ENCODE measurements at regions not wholly inside any gene's neighbourhood (a gene's known extent, or its start where the extent isn't known, plus 50 kb on each side); places are given as distances from the start of the nearest gene placed in this dataset.
A peak's percentile ranks its signal among the peaks of the same experiment; 100 is the strongest.

DNA sequence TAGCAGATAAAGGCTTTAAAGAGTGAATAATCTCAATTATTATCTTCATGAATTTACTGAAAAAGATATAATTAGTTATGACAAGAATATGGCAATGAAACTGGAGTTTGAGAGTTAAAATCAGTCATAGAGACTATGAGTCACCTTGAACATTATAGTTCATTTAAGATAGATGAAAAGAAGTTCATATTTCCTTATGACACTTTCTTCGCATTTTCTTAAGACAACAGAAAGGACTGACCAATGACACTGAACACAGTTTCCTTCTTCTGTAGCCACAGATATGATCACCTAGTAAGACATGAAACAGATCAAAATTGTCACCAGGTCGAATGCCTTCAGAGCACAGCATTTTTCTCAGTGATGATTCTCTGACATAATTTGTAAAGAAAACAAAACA lies 202.1 kb downstream of the KLF12 start:
- no peaks in the 10 kb centered on the region for H3K4me1 ChIP-seq (ENCODE audit: insufficient read depth, low read length)
- H3K9ac ChIP-seq (ENCODE audit: low read length): no peak overlapping the region
- H3K4me3 ChIP-seq (ENCODE audit: low read depth in 1 of 2, low read length in 2 of 2): no peak overlapping the region
- H3K27me3 ChIP-seq (ENCODE audit: control insufficient read depth in 1 of 2, insufficient read depth in 2 of 2, low read length in 2 of 2): no peaks in the 10 kb centered on the region
- no peaks in the 10 kb centered on the region for H3K36me3 ChIP-seq (ENCODE audit: insufficient read depth, low read length)
- H3K9me3 ChIP-seq (ENCODE audit: low read length): no peaks in the 10 kb centered on the region
- H3K27ac ChIP-seq (ENCODE audit: low read depth, low read length): no peak overlapping the region

DNA sequence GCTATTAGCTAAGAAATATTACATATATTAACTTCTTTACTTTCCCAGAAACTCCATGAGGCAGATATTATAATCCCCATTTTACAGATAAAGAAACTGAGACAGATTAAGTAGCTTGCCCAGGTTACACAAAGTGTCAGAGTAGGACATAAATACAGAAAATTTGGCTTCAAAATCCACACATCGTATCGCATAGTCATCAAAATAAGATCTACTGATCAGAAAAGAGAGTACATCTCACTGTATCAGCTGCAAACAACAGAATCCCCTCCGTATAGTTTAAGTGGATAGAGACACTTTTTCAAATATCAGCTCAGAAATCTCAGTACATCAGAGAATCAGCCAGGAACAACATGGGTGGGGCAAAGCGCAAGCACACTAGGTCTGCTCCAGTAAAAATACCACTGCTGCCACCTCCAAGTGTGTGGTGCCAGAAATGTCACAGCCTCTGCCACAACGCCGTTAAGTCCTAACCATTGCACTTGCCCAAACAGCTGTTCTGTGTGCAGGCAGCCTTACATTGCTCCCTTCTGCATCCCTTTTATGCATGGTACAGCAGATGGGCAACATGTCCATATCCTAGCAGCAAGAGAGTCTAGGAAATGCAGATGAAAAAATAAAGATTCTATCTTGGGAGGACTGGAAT lies 204.8 kb downstream of the KLF12 start:
- Histone ChIP-seq H3K4me1 (ENCODE audit: insufficient read depth, low read length) (no peaks in the 10 kb centered on the region), H3K27me3 (ENCODE audit: control insufficient read depth in 1 of 2, insufficient read depth in 2 of 2, low read length in 2 of 2) (no peaks in the 10 kb centered on the region), H3K9me3 (ENCODE audit: low read length) (no peaks in the 10 kb centered on the region), H3K4me3 (ENCODE audit: low read depth in 1 of 2, low read length in 2 of 2) (no peak overlapping the region), H3K9ac (ENCODE audit: low read length) (no peak overlapping the region), H3K36me3 (ENCODE audit: insufficient read depth, low read length) (no peaks in the 10 kb centered on the region), H3K27ac (ENCODE audit: low read depth, low read length) (no peak overlapping the region)

DNA sequence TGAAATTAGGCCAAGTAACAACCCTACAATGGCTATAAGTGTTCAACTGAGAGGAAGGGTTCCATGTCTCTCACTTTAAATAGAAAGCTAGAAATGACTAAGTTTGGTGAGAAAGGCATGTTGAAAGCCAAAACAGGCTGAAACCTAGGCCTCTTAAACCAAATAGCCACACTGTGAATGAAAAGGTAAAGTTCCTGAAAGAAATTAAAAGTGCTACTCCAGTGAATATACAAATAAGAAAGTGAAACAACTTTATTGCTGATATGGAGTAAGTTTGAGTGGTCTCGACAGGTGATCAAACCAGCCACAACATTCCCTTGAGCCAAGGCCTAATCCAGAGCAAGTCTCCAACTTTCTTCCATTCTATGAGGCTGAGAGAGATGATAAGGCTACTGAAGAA lies 209.6 kb downstream of the KLF12 start:
- no peaks in the 10 kb centered on the region for H3K4me1 ChIP-seq (ENCODE audit: insufficient read depth, low read length)
- no peaks in the 10 kb centered on the region for H3K27me3 ChIP-seq (ENCODE audit: control insufficient read depth in 1 of 2, insufficient read depth in 2 of 2, low read length in 2 of 2)
- H3K9ac ChIP-seq (ENCODE audit: low read length): no peak overlapping the region
- H3K9me3 ChIP-seq (ENCODE audit: low read length): no peaks in the 10 kb centered on the region
- H3K27ac ChIP-seq (ENCODE audit: low read depth, low read length): no peak overlapping the region
- no peak overlapping the region for H3K4me3 ChIP-seq (ENCODE audit: low read depth in 1 of 2, low read length in 2 of 2)
- H3K36me3 ChIP-seq (ENCODE audit: insufficient read depth, low read length): no peaks in the 10 kb centered on the region

DNA sequence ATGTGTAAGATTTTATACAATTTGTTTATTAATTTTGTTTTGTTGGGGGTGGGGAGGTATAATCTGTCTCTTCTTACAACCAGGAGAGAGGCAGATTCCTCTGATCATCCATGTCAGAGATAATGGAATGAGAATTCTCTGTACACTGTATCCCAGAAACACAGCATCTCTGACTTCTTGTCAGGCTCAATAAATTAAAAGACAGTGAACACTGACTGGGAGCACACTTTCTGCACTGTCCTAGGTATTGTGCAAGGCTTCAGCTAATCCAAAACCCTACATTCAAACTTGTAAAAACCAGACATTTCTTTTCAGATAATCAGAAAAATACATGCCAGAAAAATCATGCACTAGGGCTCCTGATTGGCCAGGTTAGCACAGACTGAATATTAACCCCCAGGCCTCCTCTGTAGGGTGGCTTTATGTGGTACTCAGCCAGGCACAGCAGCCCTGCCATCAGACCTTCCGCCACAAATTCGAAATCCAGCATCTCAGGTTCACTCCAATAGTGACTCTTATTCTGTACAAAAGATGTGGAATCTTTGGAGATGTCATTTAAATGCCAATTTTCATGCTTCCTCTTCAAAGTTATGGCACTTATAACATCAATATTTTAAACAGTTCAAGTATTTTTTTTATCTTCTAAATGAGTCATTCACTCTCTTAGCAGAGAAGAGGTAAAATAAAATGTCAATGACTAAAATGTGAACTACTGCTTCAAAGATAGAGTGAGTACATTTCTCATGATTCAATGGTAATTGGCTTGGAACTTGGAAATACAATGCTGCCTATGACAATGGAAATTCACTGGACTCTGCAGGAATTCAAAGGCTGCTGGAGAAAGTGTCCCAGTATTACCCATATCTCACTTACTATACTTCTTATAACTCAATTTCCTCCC lies 211.5 kb downstream of the KLF12 start:
- H3K36me3 ChIP-seq (ENCODE audit: insufficient read depth, low read length): no peaks in the 10 kb centered on the region
- no peak overlapping the region for H3K4me3 ChIP-seq (ENCODE audit: low read depth in 1 of 2, low read length in 2 of 2)
- no peaks in the 10 kb centered on the region for H3K9me3 ChIP-seq (ENCODE audit: low read length)
- H3K27me3 ChIP-seq (ENCODE audit: control insufficient read depth in 1 of 2, insufficient read depth in 2 of 2, low read length in 2 of 2): no peaks in the 10 kb centered on the region
- H3K4me1 ChIP-seq (ENCODE audit: insufficient read depth, low read length): no peaks in the 10 kb centered on the region
- H3K27ac ChIP-seq (ENCODE audit: low read depth, low read length): no peak overlapping the region
- no peak overlapping the region for H3K9ac ChIP-seq (ENCODE audit: low read length)

DNA sequence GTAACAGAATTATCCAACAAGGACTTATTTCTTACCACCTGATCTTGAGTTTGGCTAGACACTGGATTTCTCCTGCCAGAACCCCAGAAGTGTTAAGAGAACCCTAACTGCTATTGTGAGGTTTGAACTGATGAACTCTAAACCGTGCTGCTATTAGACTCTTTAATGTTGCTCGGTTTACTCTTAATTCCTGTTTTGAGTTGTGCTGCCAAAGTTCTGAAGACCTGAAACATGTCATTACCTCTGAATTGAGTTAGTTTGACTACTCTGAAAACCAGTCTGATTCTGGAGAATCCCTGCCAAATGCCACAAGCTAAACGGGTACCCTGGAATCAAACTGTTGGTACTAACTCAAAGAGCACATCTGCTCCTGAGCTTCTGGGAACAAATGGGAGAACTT lies 215.5 kb downstream of the KLF12 start:
- Histone ChIP-seq H3K4me1 (ENCODE audit: insufficient read depth, low read length) (peaks cover 11% of the 10 kb centered on the region), H3K36me3 (ENCODE audit: insufficient read depth, low read length) (no peaks in the 10 kb centered on the region), H3K9ac (ENCODE audit: low read length) (no peak overlapping the region), H3K27ac (ENCODE audit: low read depth, low read length) (no peak overlapping the region), H3K4me3 (ENCODE audit: low read depth in 1 of 2, low read length in 2 of 2) (no peak overlapping the region), H3K27me3 (ENCODE audit: control insufficient read depth in 1 of 2, insufficient read depth in 2 of 2, low read length in 2 of 2) (no peaks in the 10 kb centered on the region), H3K9me3 (ENCODE audit: low read length) (no peaks in the 10 kb centered on the region)

DNA sequence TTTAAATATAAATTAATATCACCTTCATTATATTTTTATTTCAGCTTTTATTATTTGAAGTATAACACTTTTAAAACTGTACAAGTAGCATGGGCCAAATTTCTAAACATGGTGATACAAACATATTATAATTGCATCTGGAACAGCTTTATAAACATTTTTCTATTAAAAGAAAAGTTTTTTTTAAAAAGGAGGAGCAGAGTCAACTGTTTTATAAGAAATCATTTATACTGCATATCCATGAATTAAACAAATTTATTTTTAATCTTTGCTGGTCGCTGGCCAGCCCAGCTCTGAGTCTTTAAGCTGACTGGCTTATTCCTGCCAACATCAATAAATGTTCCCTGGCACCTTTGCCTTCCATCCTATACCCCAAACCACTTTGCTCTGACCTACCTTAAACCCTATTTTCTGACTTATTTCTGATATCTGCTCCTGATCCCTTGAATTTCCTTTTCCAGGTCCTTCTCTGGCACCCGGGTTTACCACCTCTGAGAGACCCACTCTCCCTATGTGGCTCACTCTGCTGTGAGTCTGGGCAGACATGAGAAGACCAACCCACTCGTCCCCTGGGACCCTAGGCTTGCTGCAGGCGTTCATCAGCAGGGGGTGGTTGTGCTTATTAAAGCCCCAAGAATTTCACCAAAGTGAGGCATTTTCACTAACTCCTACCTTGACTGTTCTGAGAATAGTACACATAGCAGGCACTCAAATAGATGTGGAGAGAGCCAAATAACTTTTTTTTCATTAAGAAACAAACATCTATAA lies 220.3 kb downstream of the KLF12 start:
- Histone ChIP-seq H3K9me3 (ENCODE audit: low read length) (no peaks in the 10 kb centered on the region), H3K27me3 (ENCODE audit: control insufficient read depth in 1 of 2, insufficient read depth in 2 of 2, low read length in 2 of 2) (no peaks in the 10 kb centered on the region), H3K9ac (ENCODE audit: low read length) (no peak overlapping the region), H3K4me1 (ENCODE audit: insufficient read depth, low read length) (peaks cover 31% of the 10 kb centered on the region), H3K27ac (ENCODE audit: low read depth, low read length) (peak overlapping the region; percentile 60), H3K4me3 (ENCODE audit: low read depth in 1 of 2, low read length in 2 of 2) (no peak overlapping the region), H3K36me3 (ENCODE audit: insufficient read depth, low read length) (no peaks in the 10 kb centered on the region)

DNA sequence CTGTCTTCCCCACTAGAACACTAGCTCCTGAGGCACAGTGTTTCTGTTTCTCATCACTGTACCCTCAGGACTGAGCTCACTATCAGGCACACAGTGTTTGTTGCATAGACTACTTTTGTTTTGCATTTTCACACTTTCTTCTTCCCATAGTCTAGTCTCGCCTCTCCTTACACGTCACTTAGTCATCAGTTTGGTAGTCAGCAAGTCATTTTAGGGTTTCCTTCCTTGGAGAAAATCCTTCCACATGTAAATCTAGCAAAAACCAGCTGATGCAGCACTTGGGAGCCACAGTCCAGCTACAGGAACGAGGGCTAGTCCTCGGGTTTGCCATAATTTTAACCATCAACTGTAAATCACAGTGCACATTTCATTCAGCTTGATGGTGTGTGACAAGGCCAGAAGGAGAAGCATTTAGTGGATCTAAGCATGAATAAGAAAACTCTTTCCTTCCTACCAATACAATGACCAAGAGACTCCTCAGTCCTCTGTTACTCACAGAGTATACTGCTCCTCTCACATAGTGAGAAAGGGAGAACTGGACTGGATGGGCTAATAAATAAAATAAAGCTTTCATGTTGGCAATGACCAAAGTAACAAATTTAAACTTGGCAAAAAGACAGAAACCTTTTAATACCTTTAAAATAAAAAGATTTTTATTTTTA lies 221.0 kb downstream of the KLF12 start:
- H3K27me3 ChIP-seq (ENCODE audit: control insufficient read depth in 1 of 2, insufficient read depth in 2 of 2, low read length in 2 of 2): no peaks in the 10 kb centered on the region
- H3K4me1 ChIP-seq (ENCODE audit: insufficient read depth, low read length): peaks cover 31% of the 10 kb centered on the region
- H3K4me3 ChIP-seq (ENCODE audit: low read depth in 1 of 2, low read length in 2 of 2): peak overlapping the region in 1 of 2 donors; percentile 1
- H3K27ac ChIP-seq (ENCODE audit: low read depth, low read length): peak overlapping the region; percentile 45
- H3K9ac ChIP-seq (ENCODE audit: low read length): no peak overlapping the region
- no peaks in the 10 kb centered on the region for H3K9me3 ChIP-seq (ENCODE audit: low read length)
- H3K36me3 ChIP-seq (ENCODE audit: insufficient read depth, low read length): no peaks in the 10 kb centered on the region

DNA sequence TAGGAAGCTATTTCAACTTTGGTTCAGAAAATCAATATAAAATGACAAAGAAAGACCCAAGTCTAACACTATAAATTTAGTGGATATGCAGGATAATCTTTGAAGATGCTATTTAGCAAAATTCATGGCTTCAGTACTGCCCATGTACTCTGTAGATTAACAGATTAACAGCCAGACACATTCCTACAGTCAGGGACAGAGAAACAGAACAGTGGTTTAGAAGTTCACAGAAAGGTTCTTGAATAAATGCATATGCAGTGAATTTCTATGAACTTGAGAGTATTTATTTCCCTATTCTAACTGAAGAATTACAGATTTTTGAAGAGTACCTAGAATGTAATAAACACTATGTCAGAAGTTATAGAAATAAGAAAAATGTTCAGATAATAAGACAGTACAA lies 222.8 kb downstream of the KLF12 start:
- Histone ChIP-seq H3K36me3 (ENCODE audit: insufficient read depth, low read length) (no peaks in the 10 kb centered on the region), H3K9ac (ENCODE audit: low read length) (no peak overlapping the region), H3K4me3 (ENCODE audit: low read depth in 1 of 2, low read length in 2 of 2) (no peak overlapping the region), H3K27me3 (ENCODE audit: control insufficient read depth in 1 of 2, insufficient read depth in 2 of 2, low read length in 2 of 2) (no peaks in the 10 kb centered on the region), H3K9me3 (ENCODE audit: low read length) (no peaks in the 10 kb centered on the region), H3K4me1 (ENCODE audit: insufficient read depth, low read length) (peaks cover 31% of the 10 kb centered on the region), H3K27ac (ENCODE audit: low read depth, low read length) (no peak overlapping the region)

DNA sequence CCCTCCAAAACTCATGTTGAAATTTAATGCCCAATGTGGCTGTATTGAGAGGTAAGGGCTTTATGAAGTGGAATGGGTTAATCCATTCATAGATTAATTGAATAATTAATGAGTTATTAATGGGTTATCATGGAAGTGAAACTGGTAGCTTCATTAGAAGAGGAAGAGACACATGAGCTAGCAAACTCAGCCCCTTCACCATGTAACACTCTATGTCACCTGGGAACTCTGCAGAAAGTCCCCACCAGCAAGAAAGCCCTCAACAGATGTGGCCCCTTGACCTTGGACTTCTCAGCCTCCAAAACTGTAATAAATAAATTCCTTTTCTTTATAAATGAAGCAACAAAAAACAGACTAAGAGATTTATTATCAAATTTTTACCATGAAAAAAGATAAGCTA lies 223.5 kb downstream of the KLF12 start:
- Histone ChIP-seq H3K27me3 (ENCODE audit: control insufficient read depth in 1 of 2, insufficient read depth in 2 of 2, low read length in 2 of 2) (no peaks in the 10 kb centered on the region), H3K9me3 (ENCODE audit: low read length) (no peaks in the 10 kb centered on the region), H3K36me3 (ENCODE audit: insufficient read depth, low read length) (no peaks in the 10 kb centered on the region), H3K9ac (ENCODE audit: low read length) (no peak overlapping the region), H3K4me3 (ENCODE audit: low read depth in 1 of 2, low read length in 2 of 2) (no peak overlapping the region), H3K4me1 (ENCODE audit: insufficient read depth, low read length) (peaks cover 31% of the 10 kb centered on the region), H3K27ac (ENCODE audit: low read depth, low read length) (no peak overlapping the region)

DNA sequence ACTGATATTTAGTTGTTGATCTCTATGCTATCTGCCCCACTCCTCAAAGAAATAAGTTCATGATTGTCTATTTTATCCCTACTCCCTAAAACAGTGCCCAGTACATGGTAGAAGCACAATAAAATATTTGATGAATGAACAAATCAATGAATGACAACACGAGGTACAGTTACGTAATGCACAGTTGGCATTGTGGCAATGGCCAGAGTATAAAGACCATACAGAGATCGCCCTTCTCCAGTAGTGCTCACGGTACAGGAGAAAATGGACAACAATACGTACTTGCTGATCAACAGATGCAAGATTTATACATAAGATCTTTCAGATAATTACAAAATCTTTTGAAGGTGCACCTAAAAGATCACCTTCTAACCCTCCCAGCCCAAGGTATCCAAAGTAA lies 225.4 kb downstream of the KLF12 start:
- no peak overlapping the region for H3K4me3 ChIP-seq (ENCODE audit: low read depth in 1 of 2, low read length in 2 of 2)
- no peak overlapping the region for H3K27ac ChIP-seq (ENCODE audit: low read depth, low read length)
- no peaks in the 10 kb centered on the region for H3K9me3 ChIP-seq (ENCODE audit: low read length)
- H3K4me1 ChIP-seq (ENCODE audit: insufficient read depth, low read length): peaks cover 21% of the 10 kb centered on the region
- H3K36me3 ChIP-seq (ENCODE audit: insufficient read depth, low read length): no peaks in the 10 kb centered on the region
- no peaks in the 10 kb centered on the region for H3K27me3 ChIP-seq (ENCODE audit: control insufficient read depth in 1 of 2, insufficient read depth in 2 of 2, low read length in 2 of 2)
- no peak overlapping the region for H3K9ac ChIP-seq (ENCODE audit: low read length)

DNA sequence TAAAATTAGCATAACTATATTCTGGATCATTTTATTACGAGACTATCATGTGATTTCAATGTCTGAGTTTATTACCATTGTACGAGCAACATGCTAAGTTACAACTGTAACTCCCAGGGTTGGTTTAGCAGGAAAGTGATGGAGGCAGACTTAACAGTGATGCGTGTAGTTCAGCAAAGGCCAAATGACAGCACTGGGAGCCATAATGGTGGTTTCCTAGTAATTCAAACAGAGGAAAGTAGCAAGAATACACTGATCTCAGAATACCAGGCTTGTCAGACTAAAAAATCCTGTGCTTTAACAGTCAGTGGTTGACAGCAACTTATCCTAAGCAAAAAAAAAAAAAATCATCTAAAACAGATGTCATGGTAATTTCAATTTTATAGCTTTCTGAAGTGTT lies 229.6 kb downstream of the KLF12 start:
- H3K27me3 ChIP-seq (ENCODE audit: control insufficient read depth in 1 of 2, insufficient read depth in 2 of 2, low read length in 2 of 2): no peaks in the 10 kb centered on the region
- H3K9ac ChIP-seq (ENCODE audit: low read length): no peak overlapping the region
- no peaks in the 10 kb centered on the region for H3K36me3 ChIP-seq (ENCODE audit: insufficient read depth, low read length)
- H3K4me3 ChIP-seq (ENCODE audit: low read depth in 1 of 2, low read length in 2 of 2): no peak overlapping the region
- no peaks in the 10 kb centered on the region for H3K9me3 ChIP-seq (ENCODE audit: low read length)
- H3K4me1 ChIP-seq (ENCODE audit: insufficient read depth, low read length): no peaks in the 10 kb centered on the region
- H3K27ac ChIP-seq (ENCODE audit: low read depth, low read length): no peak overlapping the region

Data from muscle layer of colon (tissue), 2 donors.